GM19372 (cell line): ENCODE measurements at regions not wholly inside any gene's neighbourhood (a gene's known extent, or its start where the extent isn't known, plus 50 kb on each side); places are given as distances from the start of the nearest gene placed in this dataset.
"Not testable (repeated sequence)": the region's sequence is repeated elsewhere in the genome, so short reads cannot be mapped to it uniquely, and the experiment has no call there.

Experiments used
- ATAC-seq: cut with Tn5 transposase; IDR thresholded peaks from one replicate; pipeline ENCODE4 v1.9.1; 2021; ENCODE audit warnings: mild to moderate bottlenecking, low read depth, moderate library complexity; ENCODE audit not compliant: unreplicated experiment

- not testable (repeated sequence) for ATAC-seq
Observed at GRCh38 chr9:63912451-63912850, 1372.6 kb downstream of the FOXD4L5 start.

- not testable (repeated sequence) for ATAC-seq
Observed at GRCh38 chr9:63909076-63909475, 1375.9 kb downstream of the FOXD4L5 start.

DNA sequence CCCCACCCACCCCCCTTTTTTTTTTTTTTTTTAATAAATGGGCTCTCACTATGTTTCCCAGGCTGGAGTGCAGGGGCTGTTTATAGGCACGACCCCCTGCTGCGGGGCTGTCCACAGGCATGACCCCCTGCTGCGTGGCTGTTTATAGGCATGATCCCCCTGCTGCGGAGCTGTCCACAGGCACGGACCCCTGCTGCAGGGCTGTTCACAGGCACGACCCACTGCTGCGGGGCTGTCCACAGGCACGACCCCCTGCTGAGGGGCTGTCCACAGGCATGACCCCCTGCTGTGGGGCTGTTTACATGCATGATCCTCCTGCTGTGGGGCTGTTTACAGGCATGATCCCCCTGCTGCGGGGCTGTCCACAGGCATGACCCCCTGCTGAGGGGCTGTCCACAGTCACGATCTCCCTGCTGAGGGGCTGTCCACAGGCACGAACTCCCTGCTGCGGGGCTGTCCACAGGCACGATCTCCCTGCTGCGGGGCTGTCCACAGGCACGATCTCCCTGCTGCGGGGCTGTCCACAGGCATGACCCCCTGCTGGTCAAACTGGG lies 1385.3 kb downstream of the FOXD4L5 start:
- ATAC-seq: not testable (repeated sequence)

DNA sequence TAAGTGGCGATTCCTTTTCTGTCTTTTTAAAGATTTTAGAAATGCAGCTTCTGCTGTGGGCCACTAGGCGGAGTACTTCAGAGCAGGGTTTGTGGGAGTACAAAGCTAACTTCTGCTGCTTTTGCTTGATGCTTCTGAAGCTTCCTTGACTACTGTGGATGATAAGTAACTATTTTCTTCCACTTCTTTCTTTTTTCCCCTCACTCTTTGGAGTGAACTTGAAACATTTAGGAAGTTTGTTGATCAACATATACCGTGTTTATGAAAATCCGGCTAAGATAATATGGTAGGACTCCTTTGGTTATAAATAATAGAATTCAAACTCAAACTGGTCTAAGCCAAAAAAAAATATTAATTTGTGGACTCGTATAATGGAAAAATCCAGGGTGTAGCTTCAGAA lies 1403.6 kb downstream of the FOXD4L5 start:
- ATAC-seq: not testable (repeated sequence)

DNA sequence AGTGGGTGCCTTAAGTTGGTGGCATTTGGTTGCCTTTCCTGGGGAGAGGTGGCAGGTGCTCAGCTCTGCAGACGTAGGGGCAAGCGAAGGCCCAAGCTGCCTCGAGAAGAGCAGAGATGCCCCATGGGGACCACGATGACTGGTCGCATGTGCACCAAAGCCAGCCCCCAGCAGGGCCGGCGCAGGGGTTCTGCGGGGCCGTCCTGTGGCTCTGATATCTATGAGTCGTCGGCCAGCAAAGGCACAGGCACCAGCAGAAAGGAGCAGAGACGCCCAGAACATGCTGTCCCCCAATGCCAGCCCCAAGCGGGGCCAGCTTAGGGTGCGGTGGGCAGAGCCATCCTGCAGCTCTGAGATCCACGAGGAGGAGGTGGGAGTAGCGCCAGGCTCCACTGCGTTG lies 1408.6 kb downstream of the FOXD4L5 start:
- ATAC-seq: not testable (repeated sequence)

DNA sequence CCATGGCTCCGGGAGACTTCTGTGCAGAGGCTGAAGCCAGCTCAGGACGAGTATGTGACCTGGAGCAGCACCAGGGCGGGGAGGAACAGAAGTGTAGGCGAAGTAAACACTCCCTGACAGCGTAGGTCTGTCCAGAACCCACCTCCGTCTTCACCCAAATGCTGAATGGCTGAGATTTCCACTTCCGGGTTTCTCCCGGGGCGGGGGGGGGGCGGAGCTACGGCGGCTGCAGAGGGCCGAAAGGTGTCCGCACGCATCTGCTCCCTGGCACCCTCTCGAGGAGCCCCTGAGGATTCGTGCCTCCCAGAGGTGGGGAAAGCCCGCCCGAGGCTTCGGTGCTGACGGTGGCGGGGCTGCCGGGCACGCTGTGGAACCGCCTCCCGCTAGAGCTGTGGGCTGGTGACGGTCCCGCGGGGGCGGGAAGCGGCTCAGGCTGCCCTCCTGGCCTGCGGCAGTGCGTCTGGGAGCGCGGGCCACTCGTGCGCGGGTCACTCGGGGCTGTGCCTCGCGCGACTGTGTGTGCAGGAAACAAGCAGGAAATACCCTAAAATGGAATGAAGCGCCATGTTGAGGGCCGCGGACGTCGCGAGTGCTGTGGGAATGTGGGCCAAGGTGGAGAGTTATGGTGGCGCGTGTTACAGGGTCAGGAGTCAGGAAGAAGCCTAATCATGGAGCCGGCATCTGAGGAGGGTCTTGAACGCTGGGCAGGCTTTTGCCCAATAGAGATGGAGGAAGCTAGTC lies 1425.4 kb downstream of the FOXD4L5 start:
- ATAC-seq: no peak

- not testable (repeated sequence) for ATAC-seq
Observed at GRCh38 chr9:63859090-63859474, 1425.9 kb downstream of the FOXD4L5 start.

GRCh38 chr9:63853140-63853751 lies 1431.8 kb downstream of the FOXD4L5 start:
- not testable (repeated sequence) for ATAC-seq

GRCh38 chr9:63824804-63825203 lies 1460.2 kb downstream of the FOXD4L5 start:
- not testable (repeated sequence) for ATAC-seq

- ATAC-seq: not testable (repeated sequence)
Observed at GRCh38 chr9:63823375-63824201, 1461.4 kb downstream of the FOXD4L5 start.

GRCh38 chr9:63822615-63823374 lies 1462.2 kb downstream of the FOXD4L5 start:
- ATAC-seq: not testable (repeated sequence)

GRCh38 chr9:63821293-63821692 lies 1463.7 kb downstream of the FOXD4L5 start:
- ATAC-seq: not testable (repeated sequence)

GRCh38 chr9:63820882-63821281 lies 1464.1 kb downstream of the FOXD4L5 start:
- not testable (repeated sequence) for ATAC-seq

GRCh38 chr9:63820383-63820782 lies 1464.6 kb downstream of the FOXD4L5 start:
- not testable (repeated sequence) for ATAC-seq

DNA sequence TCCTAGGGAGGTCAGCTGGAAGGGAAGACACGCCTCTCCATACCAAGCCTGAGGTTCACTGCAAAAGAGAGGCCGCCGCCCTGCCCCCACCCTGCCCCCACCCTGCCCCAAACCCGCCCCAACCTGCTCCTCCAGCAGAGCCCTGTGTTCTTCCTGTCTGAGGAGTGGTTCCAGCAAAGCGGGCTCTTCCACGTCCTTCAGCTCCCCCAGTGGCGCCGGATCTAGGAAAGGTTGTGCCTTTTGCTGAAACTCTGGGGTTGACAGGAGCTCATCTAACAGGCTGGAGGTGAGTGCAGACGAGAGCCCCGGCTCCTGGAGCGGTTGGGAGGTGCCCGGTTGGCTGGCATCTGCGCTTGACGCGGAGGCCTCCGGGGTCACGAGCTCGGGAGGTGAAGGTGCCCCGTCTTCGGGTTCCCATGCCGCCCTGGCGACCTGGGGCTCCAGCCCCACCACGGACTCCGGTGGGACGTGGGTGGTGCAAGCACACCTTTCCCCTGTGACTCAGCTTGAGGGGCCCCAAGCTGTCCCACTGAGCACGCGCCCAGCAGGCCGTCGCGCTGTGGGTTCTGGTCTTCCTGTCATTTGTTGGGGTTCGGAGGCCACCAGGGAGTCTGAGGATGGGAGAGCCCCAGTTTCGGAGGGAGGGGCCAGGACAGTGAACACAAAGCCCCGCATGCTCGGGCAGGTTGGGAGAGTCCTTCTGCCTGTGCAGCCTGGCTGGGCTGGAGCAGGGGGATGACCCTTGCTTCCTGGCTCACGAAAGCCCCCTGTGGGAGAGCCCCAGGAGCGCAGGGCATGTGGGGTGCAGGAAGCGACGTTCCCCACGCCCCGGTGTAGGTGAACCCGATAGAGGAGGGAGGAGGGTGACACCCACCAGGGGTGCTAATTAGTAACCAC lies 1467.1 kb downstream of the FOXD4L5 start:
- ATAC-seq: peak; percentile 65

GRCh38 chr9:63816751-63817621 lies 1468.0 kb downstream of the FOXD4L5 start:
- peak; percentile 57 for ATAC-seq

- not testable (repeated sequence) for ATAC-seq
Observed at GRCh38 chr9:63814970-63815669, 1469.9 kb downstream of the FOXD4L5 start.
